A549 (cell line): ENCODE measurements at regions not wholly inside any gene's neighbourhood (a gene's known extent, or its start where the extent isn't known, plus 50 kb on each side); places are given as distances from the start of the nearest gene placed in this dataset.

ENCODE experiments used
- CTCF ChIP-seq: fragments of >200 bp; sonication (Bioruptor Twin); formaldehyde crosslinking; IDR thresholded peaks from 3 replicates; pipeline ENCODE4 v1.5.1; 2016
- EHF ChIP-seq: fragments of 250-450 bp; sonication (Bioruptor Pico); IDR thresholded peaks from 2 replicates; pipeline ENCODE4 v1.5.0; 2020; ENCODE audit warnings: mild to moderate bottlenecking
- POLR2A ChIP-seq: IDR thresholded peaks from 2 replicates; pipeline ENCODE4 v1.6.1; 2012; ENCODE audit warnings: mild to moderate bottlenecking, low read length
- TF ChIP-seq, protein P1 (sequence below): fragments of 150-350 bp; IDR thresholded peaks from 2 replicates; pipeline ENCODE4 v1.6.1; 2014; ENCODE audit warnings: low read depth, mild to moderate bottlenecking, low read length

GRCh38 chr4:87915621-87916020 is 59.9 kb upstream of the SPP1 start:
- no peak for TF ChIP-seq EHF (CRISPR knock-in tag)
- TF ChIP-seq CTCF: no peak
- no peak for TF ChIP-seq POLR2A
- TF ChIP-seq, protein P1, sequence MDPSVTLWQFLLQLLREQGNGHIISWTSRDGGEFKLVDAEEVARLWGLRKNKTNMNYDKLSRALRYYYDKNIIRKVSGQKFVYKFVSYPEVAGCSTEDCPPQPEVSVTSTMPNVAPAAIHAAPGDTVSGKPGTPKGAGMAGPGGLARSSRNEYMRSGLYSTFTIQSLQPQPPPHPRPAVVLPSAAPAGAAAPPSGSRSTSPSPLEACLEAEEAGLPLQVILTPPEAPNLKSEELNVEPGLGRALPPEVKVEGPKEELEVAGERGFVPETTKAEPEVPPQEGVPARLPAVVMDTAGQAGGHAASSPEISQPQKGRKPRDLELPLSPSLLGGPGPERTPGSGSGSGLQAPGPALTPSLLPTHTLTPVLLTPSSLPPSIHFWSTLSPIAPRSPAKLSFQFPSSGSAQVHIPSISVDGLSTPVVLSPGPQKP: no peak
